ENCODE measurements at regions not wholly inside any gene's neighbourhood (a gene's known extent, or its start where the extent isn't known, plus 50 kb on each side); places are given as distances from the start of the nearest gene placed in this dataset.

GRCh38 chrX:69221239-69222102 is 56.2 kb upstream of the PJA1 start:
- DNase-seq = no peak

GRCh38 chrX:69218407-69218997 is 53.2 kb upstream of the PJA1 start:
- no peak for DNase-seq

GRCh38 chrX:69216911-69217310 is 51.7 kb upstream of the PJA1 start:
- DNase-seq = no peak

- DNase-seq = no peak
Measured at GRCh38 chrX:69216446-69216845, 51.2 kb upstream of the PJA1 start.

- DNase-seq = no peak
Measured at GRCh38 chrX:69215161-69215875, 50.1 kb upstream of the PJA1 start.

All from cerebellar nuclear complex (tissue), 1 donor.